Osteoblast (primary cell): ENCODE measurements at regions not wholly inside any gene's neighbourhood (a gene's known extent, or its start where the extent isn't known, plus 50 kb on each side); places are given as distances from the start of the nearest gene placed in this dataset.

Experiments used
- DNase-seq: peaks from one replicate; pipeline ENCODE4 v3.0.0; 2011; ENCODE audit warnings: low spot score, mixed read lengths; ENCODE audit not compliant: insufficient read length; ENCODE audit errors: missing footprints
- H2AFZ ChIP-seq: 2 replicates; pipeline ENCODE4 v1.6.0; 2011; ENCODE audit warnings: mild to moderate bottlenecking, low read length
- H3K27ac ChIP-seq: 2 replicates; pipeline ENCODE4 v1.5.1; 2011; ENCODE audit warnings: mild to moderate bottlenecking, low read depth, low read length, moderate library complexity
- H3K27me3 ChIP-seq: 2 replicates; pipeline ENCODE4 v1.6.0; 2012; ENCODE audit warnings: mild to moderate bottlenecking, control low read depth, inconsistent platforms, low read length, moderate library complexity; ENCODE audit not compliant: insufficient read depth
- H3K36me3 ChIP-seq: 2 replicates; pipeline ENCODE4 v1.5.1; 2011; ENCODE audit warnings: mild to moderate bottlenecking, low read length, control low read depth, moderate library complexity; ENCODE audit not compliant: insufficient read depth
- H3K4me1 ChIP-seq: 2 replicates; pipeline ENCODE4 v1.5.1; 2011; ENCODE audit warnings: mild to moderate bottlenecking, low read length, control low read depth, moderate library complexity; ENCODE audit not compliant: insufficient read depth
- H3K4me2 ChIP-seq: 2 replicates; pipeline ENCODE4 v1.6.0; 2011; ENCODE audit warnings: mild to moderate bottlenecking, low read length; ENCODE audit not compliant: insufficient read depth
- H3K4me3 ChIP-seq: fragments of 200-600 bp; sonication (generic); 3 replicates; pipeline ENCODE4 v1.5.1; 2012; ENCODE audit warnings: mild to moderate bottlenecking, low read length, inconsistent platforms; ENCODE audit not compliant: insufficient read depth
- H3K79me2 ChIP-seq: 2 replicates; pipeline ENCODE4 v1.6.0; 2012; ENCODE audit warnings: mild to moderate bottlenecking, low read length, control low read depth, inconsistent platforms; ENCODE audit not compliant: insufficient read depth
- H3K9me3 ChIP-seq: 2 replicates; pipeline ENCODE4 v1.5.1; 2011; ENCODE audit warnings: low read depth, low read length, control low read depth
- H4K20me1 ChIP-seq: 2 replicates; pipeline ENCODE4 v1.6.0; 2012; ENCODE audit warnings: mild to moderate bottlenecking, low read length, control low read depth; ENCODE audit not compliant: insufficient read depth
- TF ChIP-seq, protein P1 (sequence below): IDR thresholded peaks from 2 replicates; pipeline ENCODE4 v1.5.1; 2011; ENCODE audit warnings: mild to moderate bottlenecking, low read depth, low read length, moderate library complexity; ENCODE audit errors: extremely low read depth

DNA sequence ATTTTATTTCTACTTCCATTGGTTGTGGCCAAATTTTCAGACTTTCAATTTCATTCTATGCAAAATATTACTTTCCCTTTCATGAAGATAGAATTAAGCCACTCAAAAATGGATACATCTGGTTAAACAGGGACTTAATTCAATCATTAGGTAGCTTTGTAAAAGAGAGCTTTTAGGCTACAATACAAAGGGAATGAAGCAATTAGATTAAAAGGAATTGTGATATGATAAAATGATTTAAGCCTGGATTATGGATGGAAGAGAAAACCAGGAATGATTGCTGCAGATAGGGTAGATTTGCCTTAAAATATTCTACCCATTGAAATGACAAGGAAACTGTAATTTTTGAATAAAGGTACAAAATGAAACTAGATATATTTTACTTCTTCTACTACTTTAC, 134.6 kb upstream of the PDHA2 start:
- DNase-seq, result no peak
- Histone ChIP-seq H2AFZ (no peak overlapping the region), H3K27ac (no peak overlapping the region), H3K4me3 (no peak overlapping the region), H3K79me2 (no peaks in the 10 kb centered on the region), H4K20me1 (no peaks in the 10 kb centered on the region), H3K4me1 (no peaks in the 10 kb centered on the region), H3K27me3 (no peaks in the 10 kb centered on the region), H3K4me2 (no peak overlapping the region), H3K36me3 (no peaks in the 10 kb centered on the region), H3K9me3 (no peaks in the 10 kb centered on the region)
- TF ChIP-seq, protein P1, sequence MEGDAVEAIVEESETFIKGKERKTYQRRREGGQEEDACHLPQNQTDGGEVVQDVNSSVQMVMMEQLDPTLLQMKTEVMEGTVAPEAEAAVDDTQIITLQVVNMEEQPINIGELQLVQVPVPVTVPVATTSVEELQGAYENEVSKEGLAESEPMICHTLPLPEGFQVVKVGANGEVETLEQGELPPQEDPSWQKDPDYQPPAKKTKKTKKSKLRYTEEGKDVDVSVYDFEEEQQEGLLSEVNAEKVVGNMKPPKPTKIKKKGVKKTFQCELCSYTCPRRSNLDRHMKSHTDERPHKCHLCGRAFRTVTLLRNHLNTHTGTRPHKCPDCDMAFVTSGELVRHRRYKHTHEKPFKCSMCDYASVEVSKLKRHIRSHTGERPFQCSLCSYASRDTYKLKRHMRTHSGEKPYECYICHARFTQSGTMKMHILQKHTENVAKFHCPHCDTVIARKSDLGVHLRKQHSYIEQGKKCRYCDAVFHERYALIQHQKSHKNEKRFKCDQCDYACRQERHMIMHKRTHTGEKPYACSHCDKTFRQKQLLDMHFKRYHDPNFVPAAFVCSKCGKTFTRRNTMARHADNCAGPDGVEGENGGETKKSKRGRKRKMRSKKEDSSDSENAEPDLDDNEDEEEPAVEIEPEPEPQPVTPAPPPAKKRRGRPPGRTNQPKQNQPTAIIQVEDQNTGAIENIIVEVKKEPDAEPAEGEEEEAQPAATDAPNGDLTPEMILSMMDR, result no peak

GRCh38 chr4:95701500-95702170, 138.3 kb upstream of the PDHA2 start:
- Histone ChIP-seq H3K4me2 (no peak overlapping the region), H3K4me1 (no peaks in the 10 kb centered on the region), H3K36me3 (no peaks in the 10 kb centered on the region), H3K9me3 (no peaks in the 10 kb centered on the region), H2AFZ (no peak overlapping the region), H3K79me2 (no peaks in the 10 kb centered on the region), H3K4me3 (no peak overlapping the region), H4K20me1 (no peaks in the 10 kb centered on the region), H3K27me3 (no peaks in the 10 kb centered on the region), H3K27ac (no peak overlapping the region)
- no peak for DNase-seq
- TF ChIP-seq, protein P1, result no peak

- Histone ChIP-seq H3K36me3 (no peaks in the 10 kb centered on the region), H3K27ac (no peak overlapping the region), H3K4me2 (no peak overlapping the region), H2AFZ (no peak overlapping the region), H3K4me1 (no peaks in the 10 kb centered on the region), H4K20me1 (no peaks in the 10 kb centered on the region), H3K4me3 (no peak overlapping the region), H3K27me3 (no peaks in the 10 kb centered on the region), H3K79me2 (no peaks in the 10 kb centered on the region), H3K9me3 (no peaks in the 10 kb centered on the region)
- TF ChIP-seq, protein P1, result no peak
- no peak for DNase-seq
These were observed 145.5 kb upstream of the PDHA2 start for GRCh38 chr4:95694411-95694810.

- TF ChIP-seq, protein P1, result peak; percentile 43
- no peaks in the 10 kb centered on the region for H3K27me3 ChIP-seq
- no peak overlapping the region for H3K27ac ChIP-seq
- H4K20me1 ChIP-seq, result no peaks in the 10 kb centered on the region
- no peak overlapping the region for H3K4me3 ChIP-seq
- no peaks in the 10 kb centered on the region for H3K36me3 ChIP-seq
- H2AFZ ChIP-seq, result no peak overlapping the region
- H3K9me3 ChIP-seq, result no peaks in the 10 kb centered on the region
- DNase-seq, result no peak
- no peaks in the 10 kb centered on the region for H3K4me1 ChIP-seq
- H3K4me2 ChIP-seq, result no peak overlapping the region
- no peaks in the 10 kb centered on the region for H3K79me2 ChIP-seq
These were observed 144.8 kb upstream of the UNC5C start for GRCh38 chr4:95693594-95693993.
